ENCODE measurements at regions not wholly inside any gene's neighbourhood (a gene's known extent, or its start where the extent isn't known, plus 50 kb on each side); places are given as distances from the start of the nearest gene placed in this dataset.

DNA sequence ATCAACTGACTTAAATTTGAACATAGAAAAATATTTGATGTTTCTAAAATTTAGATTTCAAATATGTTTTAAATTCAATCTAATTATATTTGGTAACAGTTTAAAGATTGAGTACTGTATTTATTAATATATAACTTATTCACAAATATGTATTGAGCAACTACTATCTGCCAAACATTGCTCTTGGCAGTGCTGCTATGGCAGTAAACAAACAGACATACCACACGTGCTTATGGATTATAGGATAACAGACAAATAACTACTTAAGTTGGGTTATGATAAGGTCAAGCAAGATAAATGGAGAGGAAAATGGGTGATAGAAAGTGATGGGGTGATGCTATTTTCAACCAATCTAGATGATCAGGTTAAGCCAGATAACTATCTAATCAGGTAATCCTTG is 538.1 kb downstream of the C12orf50 start:
- H3K27me3 ChIP-seq = no peaks in the 10 kb centered on the region

DNA sequence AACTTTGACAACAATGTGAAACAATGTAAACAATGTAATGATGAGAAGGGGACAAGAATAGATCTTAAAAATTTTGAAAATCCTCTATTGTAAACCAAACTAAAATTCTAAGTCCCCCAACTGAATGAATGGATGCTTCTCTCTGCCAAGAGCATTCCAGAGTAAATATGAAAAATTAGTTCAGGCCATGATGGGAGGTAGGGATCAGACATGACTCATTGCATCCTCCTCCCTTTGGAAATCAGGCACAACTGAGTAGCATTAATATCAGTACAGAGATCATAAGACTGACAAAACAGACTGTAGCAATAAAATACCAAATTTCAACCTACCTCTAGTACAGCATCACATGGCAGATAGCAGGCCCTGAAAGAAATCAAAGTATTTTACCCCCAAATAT is 559.9 kb downstream of the C12orf50 start:
- H3K36me3 ChIP-seq = no peaks in the 10 kb centered on the region
- no peak overlapping the region for H3K4me2 ChIP-seq
- no peaks in the 10 kb centered on the region for H3K9me3 ChIP-seq
- no peak overlapping the region for H3K9ac ChIP-seq
- no peaks in the 10 kb centered on the region for H4K20me1 ChIP-seq
- no peaks in the 10 kb centered on the region for H3K4me1 ChIP-seq
- no peak overlapping the region for H3K27ac ChIP-seq
- H3K27me3 ChIP-seq = no peaks in the 10 kb centered on the region
- no peak for TF ChIP-seq Cebpa-rat (IDR thresholded peaks at IDR 0.05)
- no peak overlapping the region for H3K4me3 ChIP-seq

More for the DNA sequence above, 538.1 kb downstream of the C12orf50 start:
- Histone ChIP-seq H3K9me3 (no peaks in the 10 kb centered on the region), H3K4me1 (no peaks in the 10 kb centered on the region), H3K4me3 (no peak overlapping the region), H3K9ac (no peak overlapping the region), H3K36me3 (no peaks in the 10 kb centered on the region), H3K27ac (no peak overlapping the region), H4K20me1 (no peaks in the 10 kb centered on the region), H3K4me2 (no peak overlapping the region)
- TF ChIP-seq Cebpa-rat (IDR thresholded peaks at IDR 0.05) = no peak

DNA sequence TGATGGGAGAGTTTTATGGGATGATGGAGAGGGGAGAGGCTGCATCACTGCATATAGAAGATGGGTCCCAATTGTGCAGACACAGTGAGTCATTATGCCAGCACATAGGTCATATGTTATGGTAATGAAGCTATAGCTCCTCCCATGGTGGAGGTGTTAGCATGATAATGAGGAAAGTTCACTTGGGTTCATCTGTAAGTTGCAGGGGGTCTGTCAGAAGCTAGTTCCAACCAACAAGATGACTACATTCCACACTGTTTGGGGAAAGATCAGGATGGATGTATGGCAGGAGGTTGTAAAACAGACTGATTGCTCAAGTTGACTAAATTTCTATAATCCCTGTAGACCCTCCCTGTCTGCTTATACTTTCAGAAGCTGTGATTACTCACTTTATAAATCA is 561.3 kb downstream of the C12orf50 start:
- no peak for TF ChIP-seq Cebpa-rat (IDR thresholded peaks at IDR 0.05)
- H3K4me1 ChIP-seq = no peaks in the 10 kb centered on the region
- H3K27me3 ChIP-seq = no peaks in the 10 kb centered on the region
- no peak overlapping the region for H3K4me2 ChIP-seq
- no peak overlapping the region for H3K4me3 ChIP-seq
- no peak overlapping the region for H3K27ac ChIP-seq
- no peaks in the 10 kb centered on the region for H3K9me3 ChIP-seq
- no peaks in the 10 kb centered on the region for H3K36me3 ChIP-seq
- no peak overlapping the region for H3K9ac ChIP-seq
- H4K20me1 ChIP-seq = no peaks in the 10 kb centered on the region

DNA sequence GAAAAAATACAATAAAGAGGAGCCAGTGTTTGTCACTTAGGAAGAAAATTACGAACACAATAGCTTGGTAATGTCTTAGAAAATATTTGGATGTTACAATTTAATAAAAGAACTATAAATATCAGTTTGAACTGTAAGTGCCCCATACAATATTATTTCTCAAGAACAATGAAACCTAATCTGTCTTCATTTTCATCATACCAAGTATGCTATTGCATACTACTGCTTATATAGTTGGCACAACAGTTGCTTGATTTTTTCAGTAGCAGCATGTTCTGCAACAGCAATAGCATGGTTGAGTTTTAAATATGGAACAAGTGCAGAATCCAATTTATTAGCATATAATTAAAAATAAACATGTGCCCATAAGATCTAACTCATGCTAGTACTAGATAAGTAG is 564.6 kb downstream of the C12orf50 start:
- H3K27ac ChIP-seq = no peak overlapping the region
- H3K9ac ChIP-seq = no peak overlapping the region
- TF ChIP-seq Cebpa-rat (IDR thresholded peaks at IDR 0.05) = no peak
- no peak overlapping the region for H3K4me2 ChIP-seq
- H3K36me3 ChIP-seq = no peaks in the 10 kb centered on the region
- H3K4me3 ChIP-seq = no peak overlapping the region
- H4K20me1 ChIP-seq = no peaks in the 10 kb centered on the region
- H3K4me1 ChIP-seq = no peaks in the 10 kb centered on the region
- H3K27me3 ChIP-seq = no peaks in the 10 kb centered on the region
- no peaks in the 10 kb centered on the region for H3K9me3 ChIP-seq

DNA sequence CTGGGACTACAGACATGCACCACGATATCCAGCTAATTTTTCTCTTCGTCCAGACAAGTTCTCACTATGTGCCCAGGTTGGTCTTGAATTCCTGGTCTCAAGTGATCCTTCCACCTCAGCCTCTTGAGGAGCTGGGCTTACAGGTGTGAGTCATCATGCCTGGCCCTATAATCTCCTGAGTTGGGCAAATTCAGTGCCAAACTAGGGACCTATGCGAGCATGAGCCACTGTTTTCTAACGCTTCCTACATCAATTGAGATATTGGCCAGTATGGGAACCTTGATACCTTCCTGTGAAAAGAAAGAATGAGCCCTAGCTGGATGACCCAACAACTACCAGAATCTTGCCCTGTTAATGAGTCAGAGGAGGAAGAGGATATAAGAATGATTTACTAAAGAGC is 585.2 kb downstream of the C12orf50 start:
- H4K20me1 ChIP-seq = no peaks in the 10 kb centered on the region
- no peak overlapping the region for H3K4me3 ChIP-seq
- H3K27me3 ChIP-seq = no peaks in the 10 kb centered on the region
- H3K9me3 ChIP-seq = no peaks in the 10 kb centered on the region
- H3K36me3 ChIP-seq = no peaks in the 10 kb centered on the region
- no peak for TF ChIP-seq Cebpa-rat (IDR thresholded peaks at IDR 0.05)
- no peak overlapping the region for H3K4me2 ChIP-seq
- H3K4me1 ChIP-seq = no peaks in the 10 kb centered on the region
- H3K27ac ChIP-seq = no peak overlapping the region
- no peak overlapping the region for H3K9ac ChIP-seq

DNA sequence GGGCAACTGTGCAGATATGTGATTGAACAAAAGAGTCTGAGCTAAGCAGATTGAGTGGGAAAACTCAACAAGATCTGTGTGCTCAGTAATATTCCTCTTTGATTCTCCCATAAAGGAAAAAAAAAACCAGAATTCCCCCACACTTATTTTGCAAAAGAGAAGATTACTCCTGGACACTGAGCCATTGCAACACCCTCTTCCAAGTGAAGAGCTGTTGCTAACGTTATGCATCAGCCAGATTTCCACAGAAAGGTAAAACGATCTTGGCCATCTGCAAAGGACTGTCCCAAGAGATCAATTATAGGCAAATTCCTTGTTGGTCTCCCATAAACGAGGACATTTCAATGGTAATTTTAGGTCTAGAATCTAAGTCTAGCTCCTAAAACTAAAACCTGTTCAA is 587.7 kb downstream of the C12orf50 start:
- TF ChIP-seq Cebpa-rat (IDR thresholded peaks at IDR 0.05) = no peak
- H3K4me3 ChIP-seq = no peak overlapping the region
- no peak overlapping the region for H3K9ac ChIP-seq
- no peak overlapping the region for H3K27ac ChIP-seq
- H3K36me3 ChIP-seq = no peaks in the 10 kb centered on the region
- H4K20me1 ChIP-seq = no peaks in the 10 kb centered on the region
- H3K4me1 ChIP-seq = no peaks in the 10 kb centered on the region
- H3K27me3 ChIP-seq = no peaks in the 10 kb centered on the region
- no peaks in the 10 kb centered on the region for H3K9me3 ChIP-seq
- no peak overlapping the region for H3K4me2 ChIP-seq

DNA sequence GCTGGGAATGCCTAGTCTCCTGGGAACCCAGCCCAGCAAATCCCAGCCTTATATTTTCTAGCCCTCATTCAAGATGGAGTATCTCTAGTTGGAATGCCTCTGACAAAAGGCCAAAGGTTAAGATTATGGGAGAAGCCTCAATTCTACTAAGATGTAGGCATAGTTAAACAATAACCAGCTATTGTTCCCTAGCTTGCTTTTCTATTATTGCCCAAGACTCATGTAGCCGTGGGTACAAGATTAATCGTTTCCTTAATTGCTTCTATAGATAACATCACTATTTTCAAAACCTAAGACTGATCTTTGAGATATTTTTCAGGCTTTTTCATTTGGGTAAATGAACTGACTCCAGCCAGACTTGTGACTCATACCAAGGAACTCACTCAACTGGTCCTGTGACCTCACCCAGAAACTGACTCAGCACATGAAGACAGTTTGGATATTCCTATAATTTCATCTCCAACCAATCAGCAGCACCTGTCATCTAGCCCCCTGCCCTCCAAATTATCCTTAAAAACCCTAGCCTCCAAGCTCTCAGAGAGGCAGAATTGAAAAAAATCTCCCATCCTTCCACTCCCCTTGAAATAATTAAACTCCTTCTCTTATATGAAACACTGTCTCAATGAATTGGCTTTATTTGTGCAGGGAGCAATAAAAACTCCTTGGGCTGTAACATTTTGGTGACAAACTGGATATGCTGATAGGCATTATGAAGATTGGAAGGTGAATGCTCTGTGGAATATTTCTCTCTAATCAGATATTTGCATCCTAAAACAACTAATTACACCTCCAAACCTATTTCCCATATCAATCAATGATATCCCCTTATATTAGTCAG is 589.0 kb downstream of the C12orf50 start:
- no peak overlapping the region for H3K4me2 ChIP-seq
- H3K9ac ChIP-seq = no peak overlapping the region
- no peak overlapping the region for H3K27ac ChIP-seq
- no peak for TF ChIP-seq Cebpa-rat (IDR thresholded peaks at IDR 0.05)
- no peaks in the 10 kb centered on the region for H3K27me3 ChIP-seq
- H3K4me3 ChIP-seq = no peak overlapping the region
- no peaks in the 10 kb centered on the region for H3K36me3 ChIP-seq
- no peaks in the 10 kb centered on the region for H3K4me1 ChIP-seq
- no peaks in the 10 kb centered on the region for H3K9me3 ChIP-seq
- H4K20me1 ChIP-seq = no peaks in the 10 kb centered on the region

DNA sequence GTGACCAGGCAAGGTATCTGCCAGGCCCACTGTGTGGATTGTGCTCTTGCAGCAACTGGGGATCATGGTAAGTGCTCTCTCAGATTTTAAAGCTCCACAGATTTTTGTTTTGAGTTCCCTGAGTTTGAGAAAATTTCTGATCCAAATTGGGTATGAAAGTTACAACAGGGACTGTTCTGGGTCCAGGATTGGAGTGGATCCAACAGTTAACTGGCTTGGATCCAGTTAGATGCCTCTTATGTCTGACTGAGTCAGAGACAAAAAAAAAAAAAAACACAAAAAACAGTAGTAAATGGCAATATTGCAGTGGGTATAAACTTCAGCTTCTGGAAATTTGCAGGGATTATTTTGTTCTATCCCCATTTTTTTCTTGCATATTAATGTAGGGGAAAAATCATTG is 598.8 kb downstream of the C12orf50 start:
- H3K9me3 ChIP-seq = peaks cover 7% of the 10 kb centered on the region; the same call in 1 of the 2 replicates
- H3K27ac ChIP-seq = no peak overlapping the region
- no peak overlapping the region for H3K4me3 ChIP-seq
- H3K27me3 ChIP-seq = no peaks in the 10 kb centered on the region
- H3K9ac ChIP-seq = no peak overlapping the region
- H3K36me3 ChIP-seq = no peaks in the 10 kb centered on the region
- no peak for TF ChIP-seq Cebpa-rat (IDR thresholded peaks at IDR 0.05)
- no peaks in the 10 kb centered on the region for H3K4me1 ChIP-seq
- H3K4me2 ChIP-seq = no peak overlapping the region
- H4K20me1 ChIP-seq = no peaks in the 10 kb centered on the region

DNA sequence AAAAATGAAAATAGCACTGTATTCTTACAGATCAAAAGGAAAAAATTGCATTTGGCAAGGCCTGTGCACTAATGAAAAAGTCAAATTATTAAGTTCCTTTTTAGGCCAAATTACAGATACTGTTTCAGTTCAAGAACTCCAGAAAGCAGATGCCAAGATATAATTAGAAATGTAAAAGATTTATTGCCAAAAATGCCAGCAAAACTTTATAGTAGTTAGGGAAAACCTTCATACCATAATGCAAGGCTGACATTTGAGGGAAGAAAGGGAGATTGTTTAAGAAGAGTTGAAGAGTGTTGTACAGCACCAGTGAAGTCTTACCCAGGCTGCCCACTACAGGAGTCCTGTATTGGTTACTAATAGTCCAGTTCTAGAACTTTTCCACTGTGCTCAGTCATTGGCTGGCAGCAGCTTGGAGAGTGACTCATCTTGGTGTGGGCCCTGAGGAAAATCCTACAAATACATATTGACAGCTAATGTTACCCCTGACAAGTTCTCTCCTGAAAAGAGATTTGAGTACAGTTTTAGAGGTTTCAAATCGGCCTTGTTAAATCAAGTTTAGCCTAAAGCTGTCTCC is 600.4 kb downstream of the C12orf50 start:
- Histone ChIP-seq H3K27ac (no peak overlapping the region), H3K36me3 (no peaks in the 10 kb centered on the region), H3K9ac (no peak overlapping the region), H3K4me2 (no peak overlapping the region), H3K4me1 (no peaks in the 10 kb centered on the region), H3K9me3 (peaks cover 7% of the 10 kb centered on the region; the same call in 1 of the 2 replicates), H4K20me1 (no peaks in the 10 kb centered on the region), H3K4me3 (no peak overlapping the region), H3K27me3 (no peaks in the 10 kb centered on the region)
- TF ChIP-seq Cebpa-rat (IDR thresholded peaks at IDR 0.05) = no peak

DNA sequence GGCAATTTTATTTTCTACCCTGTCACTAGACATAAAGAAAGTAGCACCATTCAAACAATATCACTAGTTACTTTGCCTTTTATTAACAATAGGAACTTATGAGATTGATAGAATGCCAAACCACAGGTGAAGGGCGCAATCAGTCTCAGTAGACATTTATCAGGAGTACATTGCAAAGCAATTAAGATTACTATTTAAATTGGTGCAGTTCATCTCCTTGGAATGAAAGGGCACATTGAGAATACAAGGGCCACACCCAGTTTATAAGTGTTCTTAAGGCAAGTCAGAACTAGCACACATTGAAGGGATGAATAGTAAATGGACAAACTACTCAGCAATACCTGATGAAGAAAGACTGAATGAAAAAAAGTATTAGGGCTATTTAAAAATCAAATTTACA is 601.4 kb downstream of the C12orf50 start:
- H3K4me2 ChIP-seq = no peak overlapping the region
- peaks cover 7% of the 10 kb centered on the region; the same call in 1 of the 2 replicates for H3K9me3 ChIP-seq
- no peak overlapping the region for H3K4me3 ChIP-seq
- H3K36me3 ChIP-seq = no peaks in the 10 kb centered on the region
- no peaks in the 10 kb centered on the region for H3K27me3 ChIP-seq
- no peak overlapping the region for H3K9ac ChIP-seq
- TF ChIP-seq Cebpa-rat (IDR thresholded peaks at IDR 0.05) = no peak
- H3K27ac ChIP-seq = no peak overlapping the region
- H3K4me1 ChIP-seq = no peaks in the 10 kb centered on the region
- no peaks in the 10 kb centered on the region for H4K20me1 ChIP-seq
